SH-SY5Y (cell line): ENCODE measurements at regions not wholly inside any gene's neighbourhood (a gene's known extent, or its start where the extent isn't known, plus 50 kb on each side); places are given as distances from the start of the nearest gene placed in this dataset.

Experiments
- GATA2 ChIP-seq: IDR thresholded peaks from 2 replicates; pipeline ENCODE4 v1.6.1; 2011; ENCODE audit warnings: mild to moderate bottlenecking, low read depth, low read length
- GATA3 ChIP-seq: IDR thresholded peaks from 2 replicates; pipeline ENCODE4 v1.6.1; 2011; ENCODE audit warnings: low read depth, mild to moderate bottlenecking, low read length, moderate library complexity

GRCh38 chr2:146351689-146352088 is 1493.1 kb upstream of the ACVR2A start:
- no peak for TF ChIP-seq GATA2
- no peak for TF ChIP-seq GATA3
